ENCODE measurements at regions not wholly inside any gene's neighbourhood (a gene's known extent, or its start where the extent isn't known, plus 50 kb on each side); places are given as distances from the start of the nearest gene placed in this dataset.

DNA sequence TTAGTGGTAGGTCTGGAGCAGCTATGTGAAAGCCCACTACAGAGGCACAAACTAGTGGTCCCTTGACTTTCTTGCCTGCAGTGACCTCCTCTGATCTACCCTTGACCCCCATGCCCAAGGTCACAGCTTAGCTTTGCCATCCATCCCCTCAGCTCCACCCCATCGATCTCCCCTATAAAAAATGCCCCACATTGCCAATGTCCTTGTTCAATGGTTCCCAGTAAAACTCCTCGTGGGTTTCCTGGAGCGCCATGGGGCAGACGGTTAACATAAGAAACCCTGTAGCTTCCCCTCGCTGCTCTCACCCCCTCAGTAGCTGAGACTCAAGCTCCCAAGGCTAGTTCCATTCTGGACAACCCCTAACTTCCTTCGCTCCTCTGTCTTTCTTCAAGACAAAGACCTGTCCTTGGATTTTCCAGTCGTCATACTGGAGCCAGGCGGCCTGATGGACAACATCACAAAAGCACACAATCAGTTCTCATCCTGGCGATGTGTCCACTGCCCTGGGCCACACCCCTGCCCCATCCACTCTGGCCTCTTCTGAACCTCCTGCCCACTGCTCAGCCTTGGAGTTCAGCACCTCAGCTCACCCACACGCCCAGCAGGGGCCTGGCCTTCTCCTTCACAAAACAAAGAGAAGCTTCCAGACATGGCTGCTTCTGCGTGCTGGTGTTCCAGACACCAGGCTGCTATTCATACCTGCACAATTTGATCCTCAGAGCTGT is 1429.3 kb downstream of the BRD1 start:
- no peak for TF ChIP-seq POLR2AphosphoS5 (IDR thresholded peaks at IDR 0.05; ENCODE audit: borderline replicate concordance, low read depth, low read length)
- TF ChIP-seq EZH2 (IDR thresholded peaks at IDR 0.05), result no peak
